Type B pancreatic cell (in vitro differentiated cells): ENCODE measurements at regions not wholly inside any gene's neighbourhood (a gene's known extent, or its start where the extent isn't known, plus 50 kb on each side); places are given as distances from the start of the nearest gene placed in this dataset.

Experiments used
- DNase-seq: peaks from one replicate; pipeline ENCODE4 v3.0.0; 2021; ENCODE audit warnings: mixed read lengths; ENCODE audit not compliant: unreplicated experiment; ENCODE audit errors: extremely low spot score
- H3K27ac Mint-ChIP-seq: 2 replicates; pipeline ENCODE4 v1.8.0; 2021; ENCODE audit warnings: mild to moderate bottlenecking, mixed read lengths
- H3K27me3 Mint-ChIP-seq: 2 replicates; pipeline ENCODE4 v1.8.0; 2021; ENCODE audit warnings: mixed read lengths
- H3K36me3 Mint-ChIP-seq: 2 replicates; pipeline ENCODE4 v1.8.0; 2021; ENCODE audit warnings: mixed read lengths
- H3K4me1 Mint-ChIP-seq: one replicate; pipeline ENCODE4 v1.8.0; 2021; ENCODE audit warnings: mixed read lengths; ENCODE audit not compliant: unreplicated experiment
- H3K4me3 Mint-ChIP-seq: 2 replicates; pipeline ENCODE4 v1.8.0; 2021; ENCODE audit warnings: mild to moderate bottlenecking, mixed read lengths
- H3K9me3 Mint-ChIP-seq: 2 replicates; pipeline ENCODE4 v1.8.0; 2021; ENCODE audit warnings: mixed read lengths
- TF ChIP-seq, protein P1 (sequence below): fragments of 200-600 bp; sonication (generic); conservative IDR thresholded peaks from 2 replicates; pipeline ENCODE4 v1.5.0; 2021; ENCODE audit warnings: antibody characterized with exemption, mild to moderate bottlenecking

DNA sequence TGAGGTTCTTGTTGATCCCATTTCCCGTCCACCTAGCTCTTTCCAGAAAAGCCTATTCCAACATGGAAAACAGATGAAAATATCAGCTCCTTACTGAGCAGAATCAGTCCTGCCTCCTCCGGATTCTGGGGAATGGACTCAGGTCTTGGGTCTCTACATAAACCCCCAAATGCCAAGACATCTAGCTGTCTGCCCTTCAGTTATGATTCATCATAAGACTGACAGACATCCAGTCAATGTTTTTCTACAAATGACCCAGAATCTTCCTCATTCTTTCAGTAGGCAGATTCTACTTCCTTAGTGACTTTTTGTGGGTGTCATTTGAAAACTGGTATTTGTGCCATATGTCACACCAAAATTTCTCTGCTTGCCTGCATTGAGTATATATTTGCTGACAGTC is 103.0 kb upstream of the TGFBR2 start:
- TF ChIP-seq, protein P1, sequence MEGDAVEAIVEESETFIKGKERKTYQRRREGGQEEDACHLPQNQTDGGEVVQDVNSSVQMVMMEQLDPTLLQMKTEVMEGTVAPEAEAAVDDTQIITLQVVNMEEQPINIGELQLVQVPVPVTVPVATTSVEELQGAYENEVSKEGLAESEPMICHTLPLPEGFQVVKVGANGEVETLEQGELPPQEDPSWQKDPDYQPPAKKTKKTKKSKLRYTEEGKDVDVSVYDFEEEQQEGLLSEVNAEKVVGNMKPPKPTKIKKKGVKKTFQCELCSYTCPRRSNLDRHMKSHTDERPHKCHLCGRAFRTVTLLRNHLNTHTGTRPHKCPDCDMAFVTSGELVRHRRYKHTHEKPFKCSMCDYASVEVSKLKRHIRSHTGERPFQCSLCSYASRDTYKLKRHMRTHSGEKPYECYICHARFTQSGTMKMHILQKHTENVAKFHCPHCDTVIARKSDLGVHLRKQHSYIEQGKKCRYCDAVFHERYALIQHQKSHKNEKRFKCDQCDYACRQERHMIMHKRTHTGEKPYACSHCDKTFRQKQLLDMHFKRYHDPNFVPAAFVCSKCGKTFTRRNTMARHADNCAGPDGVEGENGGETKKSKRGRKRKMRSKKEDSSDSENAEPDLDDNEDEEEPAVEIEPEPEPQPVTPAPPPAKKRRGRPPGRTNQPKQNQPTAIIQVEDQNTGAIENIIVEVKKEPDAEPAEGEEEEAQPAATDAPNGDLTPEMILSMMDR: no peak
- H3K4me1 Mint-ChIP-seq: no peaks in the 10 kb centered on the region
- peak overlapping the region; percentile 32 for H3K27ac Mint-ChIP-seq

DNA sequence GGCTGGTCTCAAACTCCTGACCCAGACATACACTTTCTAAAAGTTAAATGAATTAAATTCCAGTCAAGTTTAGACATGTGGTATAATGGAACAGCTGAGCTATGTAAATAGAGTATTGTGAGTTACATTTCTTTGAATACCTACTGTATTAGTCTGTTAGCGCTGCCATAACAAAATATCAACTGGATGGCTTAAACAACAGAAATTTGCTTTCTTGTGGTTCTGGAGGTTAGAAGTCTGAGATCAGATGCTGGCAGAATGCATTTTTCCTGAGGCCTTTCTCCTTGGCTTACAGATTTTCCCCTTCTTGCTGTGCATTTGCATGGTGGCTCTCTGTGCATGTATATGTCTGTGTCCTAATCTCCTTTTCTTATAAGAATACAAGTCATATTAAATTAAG is 101.5 kb upstream of the TGFBR2 start:
- Mint-ChIP-seq H3K9me3 (no peaks in the 10 kb centered on the region), H3K36me3 (no peaks in the 10 kb centered on the region), H3K4me3 (no peak overlapping the region), H3K27me3 (no peaks in the 10 kb centered on the region), H3K27ac (no peak overlapping the region), H3K4me1 (no peaks in the 10 kb centered on the region)
- TF ChIP-seq, protein P1: no peak
- no peak for DNase-seq

More for the DNA sequence above, 103.0 kb upstream of the TGFBR2 start:
- no peaks in the 10 kb centered on the region for H3K27me3 Mint-ChIP-seq
- H3K4me3 Mint-ChIP-seq: no peak overlapping the region
- no peak for DNase-seq
- H3K36me3 Mint-ChIP-seq: no peaks in the 10 kb centered on the region
- H3K9me3 Mint-ChIP-seq: no peaks in the 10 kb centered on the region

DNA sequence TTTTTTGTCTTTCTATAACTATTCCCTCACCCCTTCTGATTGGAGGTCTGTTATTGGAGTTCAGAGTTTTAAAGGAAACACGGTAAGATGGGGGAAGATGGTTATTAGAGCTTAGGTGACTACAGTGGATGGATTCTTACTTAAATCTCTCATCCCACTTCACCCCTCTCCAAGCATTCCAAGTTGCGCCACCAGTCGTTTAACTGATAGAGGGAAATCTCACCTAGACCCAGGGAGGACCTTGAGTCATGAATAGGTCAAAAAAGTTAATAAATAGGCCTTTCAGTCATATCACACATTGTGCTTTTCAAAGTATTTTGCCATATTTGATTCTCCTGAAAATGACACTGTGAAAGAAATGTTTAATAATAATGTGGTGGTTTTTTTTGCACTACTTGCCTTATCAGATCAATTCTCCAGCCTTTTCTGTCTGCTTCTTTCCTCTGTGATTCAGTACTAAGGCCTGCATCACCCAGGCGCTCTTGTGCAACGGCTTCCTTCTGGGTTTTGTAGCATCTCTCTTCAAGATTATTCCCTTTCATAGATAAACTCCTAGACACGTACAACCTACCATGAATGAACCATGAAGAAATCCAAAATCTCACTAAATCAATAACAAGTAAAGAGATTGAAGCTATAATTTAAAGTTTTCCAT is 100.4 kb upstream of the TGFBR2 start:
- no peaks in the 10 kb centered on the region for H3K27me3 Mint-ChIP-seq
- H3K9me3 Mint-ChIP-seq: no peaks in the 10 kb centered on the region
- DNase-seq: no peak
- no peak overlapping the region for H3K4me3 Mint-ChIP-seq
- no peaks in the 10 kb centered on the region for H3K4me1 Mint-ChIP-seq
- H3K27ac Mint-ChIP-seq: no peak overlapping the region
- TF ChIP-seq, protein P1: no peak
- no peaks in the 10 kb centered on the region for H3K36me3 Mint-ChIP-seq

DNA sequence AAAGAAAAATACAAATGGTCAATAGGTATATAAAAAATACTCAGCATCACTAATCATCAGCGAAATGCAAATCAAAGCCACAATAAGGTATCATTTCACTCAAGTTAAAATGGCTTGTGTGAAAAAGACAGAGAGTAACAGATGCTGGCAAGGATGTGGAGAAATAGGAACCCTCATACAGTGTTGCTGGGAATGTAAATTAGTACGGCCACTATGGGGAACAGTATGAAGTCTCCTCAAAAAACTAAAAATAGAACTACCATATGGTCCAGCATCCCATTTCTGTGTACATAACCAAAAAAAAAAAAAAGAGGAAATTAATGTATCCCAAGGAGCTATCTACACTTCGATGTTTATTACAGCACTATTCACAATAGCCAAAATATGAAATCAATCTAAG is 98.1 kb upstream of the TGFBR2 start:
- no peaks in the 10 kb centered on the region for H3K9me3 Mint-ChIP-seq
- TF ChIP-seq, protein P1: no peak
- no peak overlapping the region for H3K4me3 Mint-ChIP-seq
- DNase-seq: no peak
- no peaks in the 10 kb centered on the region for H3K27me3 Mint-ChIP-seq
- H3K27ac Mint-ChIP-seq: no peak overlapping the region
- peaks cover 4% of the 10 kb centered on the region for H3K4me1 Mint-ChIP-seq
- no peaks in the 10 kb centered on the region for H3K36me3 Mint-ChIP-seq

GRCh38 chr3:30510596-30510995 is 95.8 kb upstream of the TGFBR2 start:
- Mint-ChIP-seq H3K4me3 (no peak overlapping the region), H3K9me3 (peaks cover 5% of the 10 kb centered on the region), H3K4me1 (peaks cover 4% of the 10 kb centered on the region), H3K36me3 (no peaks in the 10 kb centered on the region), H3K27ac (no peak overlapping the region), H3K27me3 (no peaks in the 10 kb centered on the region)
- TF ChIP-seq, protein P1: no peak
- DNase-seq: no peak
